ENCODE measurements at regions not wholly inside any gene's neighbourhood (a gene's known extent, or its start where the extent isn't known, plus 50 kb on each side); places are given as distances from the start of the nearest gene placed in this dataset.
A peak's percentile ranks its signal among the peaks of the same experiment; 100 is the strongest.
"Not testable (repeated sequence)": the region's sequence is repeated elsewhere in the genome, so short reads cannot be mapped to it uniquely, and the experiment has no call there.

GRCh38 chr12:89870413-89871184, 162.0 kb upstream of the ATP2B1 start:
- peaks cover 24% of the 10 kb centered on the region for H3K4me1 Mint-ChIP-seq

DNA sequence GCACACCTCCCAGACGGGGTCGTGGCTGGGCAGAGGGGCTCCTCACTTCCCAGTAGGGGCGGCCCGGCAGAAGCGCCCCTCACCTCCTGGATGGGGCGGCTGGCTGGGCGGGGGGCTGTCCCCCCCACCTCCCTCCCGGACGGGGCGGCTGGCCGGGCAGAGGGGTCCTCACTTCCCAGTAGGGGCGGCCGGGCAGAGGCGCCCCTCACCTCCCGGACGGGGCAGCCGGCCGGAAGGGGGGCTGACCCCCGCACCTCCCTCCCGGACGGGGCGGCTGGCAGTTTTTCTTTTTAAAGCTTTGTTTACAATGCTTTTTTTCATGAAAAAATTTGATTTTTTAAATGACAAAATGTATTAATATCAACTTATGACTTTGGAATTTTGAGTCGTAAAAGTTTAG, 159.0 kb upstream of the ATP2B1 start:
- peaks cover 30% of the 10 kb centered on the region for H3K9me3 Mint-ChIP-seq
- not testable (repeated sequence) for H3K36me3 Mint-ChIP-seq (ENCODE audit: low read depth); H3K27me3 Mint-ChIP-seq (ENCODE audit: low read depth); H3K27ac Mint-ChIP-seq; H3K4me3 Mint-ChIP-seq
- peaks cover 23% of the 10 kb centered on the region for H3K4me1 Mint-ChIP-seq

More at GRCh38 chr12:89870413-89871184, 162.0 kb upstream of the ATP2B1 start:
- TF ChIP-seq, protein P1, sequence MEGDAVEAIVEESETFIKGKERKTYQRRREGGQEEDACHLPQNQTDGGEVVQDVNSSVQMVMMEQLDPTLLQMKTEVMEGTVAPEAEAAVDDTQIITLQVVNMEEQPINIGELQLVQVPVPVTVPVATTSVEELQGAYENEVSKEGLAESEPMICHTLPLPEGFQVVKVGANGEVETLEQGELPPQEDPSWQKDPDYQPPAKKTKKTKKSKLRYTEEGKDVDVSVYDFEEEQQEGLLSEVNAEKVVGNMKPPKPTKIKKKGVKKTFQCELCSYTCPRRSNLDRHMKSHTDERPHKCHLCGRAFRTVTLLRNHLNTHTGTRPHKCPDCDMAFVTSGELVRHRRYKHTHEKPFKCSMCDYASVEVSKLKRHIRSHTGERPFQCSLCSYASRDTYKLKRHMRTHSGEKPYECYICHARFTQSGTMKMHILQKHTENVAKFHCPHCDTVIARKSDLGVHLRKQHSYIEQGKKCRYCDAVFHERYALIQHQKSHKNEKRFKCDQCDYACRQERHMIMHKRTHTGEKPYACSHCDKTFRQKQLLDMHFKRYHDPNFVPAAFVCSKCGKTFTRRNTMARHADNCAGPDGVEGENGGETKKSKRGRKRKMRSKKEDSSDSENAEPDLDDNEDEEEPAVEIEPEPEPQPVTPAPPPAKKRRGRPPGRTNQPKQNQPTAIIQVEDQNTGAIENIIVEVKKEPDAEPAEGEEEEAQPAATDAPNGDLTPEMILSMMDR (IDR thresholded peaks at IDR 0.05; ENCODE audit: unreplicated experiment in 3 of 3), result no peak
- Mint-ChIP-seq H3K4me3 (no peak overlapping the region), H3K27ac (no peak overlapping the region), H3K27me3 (ENCODE audit: low read depth) (no peaks in the 10 kb centered on the region), H3K9me3 (peaks cover 17% of the 10 kb centered on the region), H3K36me3 (ENCODE audit: low read depth) (no peaks in the 10 kb centered on the region)

DNA sequence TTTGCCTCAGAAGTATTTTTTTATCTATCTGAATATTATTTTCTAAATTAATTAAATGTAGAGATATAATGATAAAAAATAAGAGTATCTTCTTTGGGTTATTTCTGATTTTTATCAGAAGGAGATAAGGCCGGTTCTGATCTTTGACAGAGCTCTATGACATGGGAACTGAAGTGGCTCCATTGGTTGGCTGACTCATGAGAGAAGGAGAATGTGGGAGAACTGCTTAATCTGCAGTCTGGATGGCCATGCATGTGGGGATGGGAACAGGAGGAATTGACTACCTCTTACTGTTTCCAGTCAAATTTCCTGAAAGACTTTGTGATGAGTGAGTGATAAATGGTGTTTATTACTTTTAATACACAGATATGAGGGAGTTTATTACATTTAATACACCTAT, 155.8 kb upstream of the ATP2B1 start:
- TF ChIP-seq, protein P1 (IDR thresholded peaks at IDR 0.05; ENCODE audit: unreplicated experiment in 3 of 3), result no peak
- no peak overlapping the region for H3K27ac Mint-ChIP-seq

GRCh38 chr12:89863968-89864367, 155.3 kb upstream of the ATP2B1 start:
- TF ChIP-seq, protein P1 (IDR thresholded peaks at IDR 0.05; ENCODE audit: unreplicated experiment in 3 of 3), result no peak
- H3K9me3 Mint-ChIP-seq, result peaks cover 17% of the 10 kb centered on the region

More for the DNA sequence above, 155.8 kb upstream of the ATP2B1 start:
- Mint-ChIP-seq H3K36me3 (ENCODE audit: low read depth) (no peaks in the 10 kb centered on the region), H3K27me3 (ENCODE audit: low read depth) (peaks cover 4% of the 10 kb centered on the region), H3K4me1 (peaks cover 20% of the 10 kb centered on the region), H3K4me3 (no peak overlapping the region), H3K9me3 (peaks cover 17% of the 10 kb centered on the region)

GRCh38 chr12:89863493-89863938, 154.9 kb upstream of the ATP2B1 start:
- H3K4me3 Mint-ChIP-seq, result peak overlapping the region in 1 of 3 experiments; percentile 63
- TF ChIP-seq, protein P1 (IDR thresholded peaks at IDR 0.05; ENCODE audit: unreplicated experiment in 3 of 3), result no peak
- peak overlapping the region; percentile 77 to 85 (median 83) for H3K27ac Mint-ChIP-seq
- H3K9me3 Mint-ChIP-seq, result peaks cover 17% of the 10 kb centered on the region
- peaks cover 4% of the 10 kb centered on the region for H3K27me3 Mint-ChIP-seq (ENCODE audit: low read depth)
- no peaks in the 10 kb centered on the region for H3K36me3 Mint-ChIP-seq (ENCODE audit: low read depth)
- peaks cover 20% of the 10 kb centered on the region for H3K4me1 Mint-ChIP-seq

More at GRCh38 chr12:89863968-89864367, 155.3 kb upstream of the ATP2B1 start:
- H3K4me3 Mint-ChIP-seq, result no peak overlapping the region
- H3K36me3 Mint-ChIP-seq (ENCODE audit: low read depth), result no peaks in the 10 kb centered on the region
- H3K27ac Mint-ChIP-seq, result peak overlapping the region in 2 of 3 experiments; percentile 77 to 83
- peaks cover 20% of the 10 kb centered on the region for H3K4me1 Mint-ChIP-seq
- H3K27me3 Mint-ChIP-seq (ENCODE audit: low read depth), result peaks cover 4% of the 10 kb centered on the region

GRCh38 chr12:89862511-89863445, 154.1 kb upstream of the ATP2B1 start:
- Mint-ChIP-seq H3K36me3 (ENCODE audit: low read depth) (no peaks in the 10 kb centered on the region), H3K4me1 (peaks cover 20% of the 10 kb centered on the region), H3K4me3 (peak overlapping the region in 1 of 3 experiments; percentile 63), H3K27ac (peak overlapping the region; percentile 77 to 85 (median 83)), H3K27me3 (ENCODE audit: low read depth) (peaks cover 4% of the 10 kb centered on the region), H3K9me3 (peaks cover 14% of the 10 kb centered on the region)
- TF ChIP-seq, protein P1 (IDR thresholded peaks at IDR 0.05; ENCODE audit: unreplicated experiment in 3 of 3), result no peak

Measured in nephron (organoid).